H1 (cell line): ENCODE measurements at regions not wholly inside any gene's neighbourhood (a gene's known extent, or its start where the extent isn't known, plus 50 kb on each side); places are given as distances from the start of the nearest gene placed in this dataset.

Source experiments
- CTCF ChIA-PET: fragments of 300-600 bp; sonication (Branson Sonifier 250); formaldehyde crosslinking; loops from one replicate; lab custom pipeline; 2021; ENCODE audit not compliant: partially characterized antibody; lab: Charles Lee
- POLR2A ChIA-PET: fragments of 300-600 bp; sonication (Branson Sonifier 250); formaldehyde crosslinking; loops from one replicate; lab custom pipeline; 2021; ENCODE audit warnings: inconsistent platforms; ENCODE audit not compliant: partially characterized antibody; lab: Charles Lee
- DNase-seq, 2 experiments: peaks; one replicate each; pipeline versions ENCODE4 v3.0.0 to v3.0.0-alpha.2; 2010 to 2022; ENCODE audit warnings: low spot score in 2 of 2, low read depth in 1 of 2, mixed read lengths in 1 of 2
- FAIRE-seq: peaks from 2 replicates; lab custom pipeline; 2011; peaks lifted over from hg19 to GRCh38; lab: Jason Lieb, UNC
- H2AFZ ChIP-seq: 2 replicates; pipeline ENCODE4 v1.8.1; 2012; ENCODE audit warnings: low read length, inconsistent platforms
- H2AK5ac ChIP-seq: 2 replicates; pipeline ENCODE4 v1.6.1; 2013; ENCODE audit warnings: low read depth, low read length
- H2BK120ac ChIP-seq: replicated peaks from 2 replicates; pipeline ENCODE3; 2013; ENCODE audit warnings: low read depth, low read length, inconsistent platforms
- H2BK12ac ChIP-seq: 2 replicates; pipeline ENCODE4 v1.6.1; 2013; ENCODE audit warnings: low read depth, low read length
- H2BK15ac ChIP-seq: 2 replicates; pipeline ENCODE4 v1.6.1; 2013; ENCODE audit warnings: low read length
- H2BK20ac ChIP-seq: 2 replicates; pipeline ENCODE4 v1.6.1; 2013; ENCODE audit warnings: low read length
- H2BK5ac ChIP-seq: 2 replicates; pipeline ENCODE4 v1.6.1; 2013; ENCODE audit warnings: low read depth, low read length
- H3K14ac ChIP-seq: 2 replicates; pipeline ENCODE4 v1.6.1; 2013; ENCODE audit warnings: inconsistent platforms; ENCODE audit not compliant: insufficient read length
- H3K18ac ChIP-seq: 2 replicates; pipeline ENCODE4 v1.6.1; 2013; ENCODE audit warnings: low read length; ENCODE audit errors: extremely low read depth
- H3K23ac ChIP-seq: 2 replicates; pipeline ENCODE4 v1.6.1; 2013; ENCODE audit warnings: inconsistent platforms; ENCODE audit not compliant: insufficient read length
- H3K23me2 ChIP-seq: 2 replicates; pipeline ENCODE4 v1.6.1; 2013; ENCODE audit warnings: low read depth, low read length
- H3K27ac ChIP-seq: 2 replicates; pipeline ENCODE4 v1.6.1; 2011; ENCODE audit warnings: low read depth, low read length, inconsistent platforms
- H3K27me3 ChIP-seq, 4 experiments: replicated peaks in 1 of 4; 1 replicate in 1 of 4; 2 replicates in 3 of 4; pipeline versions ENCODE4 v1.6.1 to v1.8.1; 2011 to 2013; ENCODE audit warnings: low read length in 3 of 4, mild to moderate bottlenecking in 3 of 4, inconsistent platforms in 2 of 4, mixed read lengths in 2 of 4, moderate library complexity in 1 of 4; ENCODE audit not compliant: control insufficient read depth in 3 of 4, insufficient read depth in 3 of 4; ENCODE audit errors: extremely low read depth in 1 of 4
- H3K36me3 ChIP-seq, 4 experiments: 2 replicates each; pipeline versions ENCODE4 v1.6.1 to v1.8.1; 2011 to 2013; ENCODE audit warnings: mild to moderate bottlenecking in 4 of 4, low read length in 3 of 4, moderate library complexity in 2 of 4, control low read depth in 1 of 4, inconsistent platforms in 1 of 4; ENCODE audit not compliant: insufficient read depth in 4 of 4, control insufficient read depth in 2 of 4
- H3K4ac ChIP-seq: replicated peaks from 2 replicates; pipeline ENCODE3; 2013; ENCODE audit warnings: low read length, low read depth, mixed read lengths, inconsistent platforms; ENCODE audit not compliant: insufficient read length
- H3K4me1 ChIP-seq, 4 experiments: replicated peaks in 1 of 4; 1 replicate in 1 of 4; 2 replicates in 3 of 4; pipeline versions ENCODE4 v1.6.1 to v1.8.1; 2011 to 2013; ENCODE audit warnings: low read length in 3 of 4, inconsistent platforms in 2 of 4, mixed read lengths in 1 of 4; ENCODE audit not compliant: insufficient read depth in 4 of 4, control insufficient read depth in 3 of 4
- H3K4me2 ChIP-seq, 2 experiments: 2 replicates each; pipeline versions ENCODE4 v1.6.1 to v1.8.1; 2011 to 2013; ENCODE audit warnings: low read depth in 2 of 2, low read length in 2 of 2, control low read depth in 1 of 2, inconsistent platforms in 1 of 2, mild to moderate bottlenecking in 1 of 2; ENCODE audit not compliant: insufficient read depth in 1 of 2
- H3K4me3 ChIP-seq, 4 experiments: fragments of 200-600, 300-600 bp in 1 of 4; sonication (generic), shearing (Covaris generic), sonication (Bioruptor Twin) in 1 of 4; 2 replicates each; pipeline versions ENCODE4 v1.5.1 to v1.8.1; 2011 to 2016; ENCODE audit warnings: low read length in 4 of 4, low read depth in 3 of 4, control low read depth in 2 of 4, inconsistent platforms in 2 of 4, mild to moderate bottlenecking in 2 of 4, mixed read lengths in 1 of 4, moderate library complexity in 1 of 4; ENCODE audit not compliant: insufficient read depth in 2 of 4; ENCODE audit errors: extremely low read depth in 1 of 4
- H3K56ac ChIP-seq: replicated peaks from 2 replicates; pipeline ENCODE3; 2013; ENCODE audit warnings: low read depth, mild to moderate bottlenecking, mixed read lengths, low read length, inconsistent platforms; ENCODE audit not compliant: insufficient read length
- H3K79me1 ChIP-seq: 2 replicates; pipeline ENCODE4 v1.6.1; 2013; ENCODE audit warnings: low read depth, low read length, control low read depth
- H3K79me2 ChIP-seq, 2 experiments: 2 replicates each; pipeline versions ENCODE4 v1.6.1 to v1.8.1; 2012 to 2013; ENCODE audit warnings: low read length in 2 of 2, mild to moderate bottlenecking in 2 of 2, inconsistent platforms in 1 of 2; ENCODE audit not compliant: insufficient read depth in 2 of 2, control insufficient read depth in 1 of 2
- H3K9ac ChIP-seq, 4 experiments: replicated peaks in 1 of 4; 1 replicate in 1 of 4; 2 replicates in 3 of 4; pipeline versions ENCODE4 v1.6.1 to v1.8.1; 2011 to 2013; ENCODE audit warnings: low read depth in 3 of 4, low read length in 3 of 4, control low read depth in 2 of 4, mild to moderate bottlenecking in 2 of 4, moderate library complexity in 2 of 4, inconsistent platforms in 1 of 4; ENCODE audit errors: extremely low read depth in 1 of 4
- H3K9me3 ChIP-seq, 2 experiments: 2 replicates each; pipeline versions ENCODE4 v1.6.1 to v1.8.1; 2012 to 2013; ENCODE audit warnings: mild to moderate bottlenecking in 2 of 2, moderate library complexity in 2 of 2, control low read depth in 1 of 2, inconsistent platforms in 1 of 2, low read depth in 1 of 2, low read length in 1 of 2, mixed read lengths in 1 of 2; ENCODE audit not compliant: insufficient read depth in 2 of 2
- H4K20me1 ChIP-seq, 2 experiments: replicated peaks in 1 of 2; 2 replicates each; pipeline versions ENCODE3 to v1.8.1; 2011 to 2013; ENCODE audit warnings: inconsistent platforms in 2 of 2, low read length in 2 of 2, mild to moderate bottlenecking in 1 of 2; ENCODE audit not compliant: insufficient read depth in 2 of 2, control insufficient read depth in 1 of 2
- H4K5ac ChIP-seq: 2 replicates; pipeline ENCODE4 v1.6.1; 2013; ENCODE audit warnings: low read length, low read depth, mixed read lengths, inconsistent platforms; ENCODE audit not compliant: insufficient read length
- H4K8ac ChIP-seq: 2 replicates; pipeline ENCODE4 v1.8.0; 2013; ENCODE audit warnings: mild to moderate bottlenecking, moderate library complexity, low read length, inconsistent platforms; ENCODE audit not compliant: insufficient read depth; ENCODE audit errors: extremely low read depth
- H4K91ac ChIP-seq: replicated peaks from 2 replicates; pipeline ENCODE3; 2013; ENCODE audit warnings: low read length, mixed read lengths, inconsistent platforms; ENCODE audit not compliant: insufficient read length
- CEBPB ChIP-seq: IDR thresholded peaks from 2 replicates; pipeline ENCODE4 v1.6.1; 2012; ENCODE audit warnings: low read depth, low read length
- CREB1 ChIP-seq: IDR thresholded peaks from 2 replicates; pipeline ENCODE4 v1.6.1; 2012; ENCODE audit warnings: inconsistent platforms
- FOSL1 ChIP-seq: IDR thresholded peaks from 2 replicates; pipeline ENCODE4 v1.6.1; 2011; ENCODE audit warnings: mild to moderate bottlenecking, low read depth, low read length, moderate library complexity; ENCODE audit not compliant: insufficient read depth
- GABPA ChIP-seq: IDR thresholded peaks from 2 replicates; pipeline ENCODE4 v1.6.1; 2011; ENCODE audit warnings: mild to moderate bottlenecking, low read length, moderate library complexity, borderline replicate concordance; ENCODE audit not compliant: insufficient read depth
- JUN ChIP-seq: IDR thresholded peaks from 2 replicates; pipeline ENCODE4 v1.6.1; 2011; ENCODE audit warnings: low read depth, mild to moderate bottlenecking, improper control_type of control experiment, low read length
- KDM1A ChIP-seq: fragments of 200-600, 300-600 bp; sonication (generic); IDR thresholded peaks from 2 replicates; pipeline ENCODE4 v1.7.1; 2016; ENCODE audit warnings: mild to moderate bottlenecking, low read length, borderline replicate concordance
- WGBS, 2 experiments: shearing (Covaris generic) in 1 of 2; methylation state at CpG; one replicate each; pipeline versions ENCODE4 v1.1.6 to v1.1.7; 2013 to 2015; ENCODE audit warnings: low lambda C conversion rate in 2 of 2, mixed read lengths in 2 of 2, inconsistent platforms in 1 of 2, low coverage in 1 of 2, missing lambda C conversion rate in 1 of 2; ENCODE audit not compliant: insufficient replicate concordance in 2 of 2, insufficient coverage in 1 of 2, insufficient read length in 1 of 2; ENCODE audit errors: extremely low coverage in 1 of 2, missing lambda C conversion rate in 1 of 2; 5-methylcytosine and 5-hydroxymethylcytosine counted together

GRCh38 chr7:119783799-119784198, 489.2 kb upstream of the KCND2 start:
- Histone ChIP-seq H4K20me1 (no peaks in the 10 kb centered on the region), H2BK120ac (no peak overlapping the region), H3K4ac (no peak overlapping the region), H3K23me2 (no peaks in the 10 kb centered on the region), H3K79me2 (no peaks in the 10 kb centered on the region), H3K36me3 (no peaks in the 10 kb centered on the region), H3K27me3 (no peaks in the 10 kb centered on the region), H3K27ac (no peak overlapping the region), H3K18ac (no peak overlapping the region), H3K14ac (no peak overlapping the region), H2BK15ac (no peak overlapping the region), H3K56ac (no peak overlapping the region), H4K91ac (no peak overlapping the region), H3K9ac (no peak overlapping the region), H3K9me3 (no peaks in the 10 kb centered on the region; a peak in 1 of 4 replicates), H2AFZ (no peak overlapping the region), H2AK5ac (no peak overlapping the region), H3K23ac (no peak overlapping the region), H3K4me1 (no peaks in the 10 kb centered on the region), H3K79me1 (no peaks in the 10 kb centered on the region), H3K4me3 (no peak overlapping the region), H2BK20ac (no peak overlapping the region), H4K5ac (no peak overlapping the region), H2BK5ac (no peak overlapping the region), H3K4me2 (no peak overlapping the region), H2BK12ac (no peak overlapping the region), H4K8ac (no peak overlapping the region)
- DNase-seq (no peak), FAIRE-seq (no peak)
- POLR2A ChIA-PET, result no interaction called here
- CTCF ChIA-PET, result no interaction called here
- 88% methylated on average over 1 of the region's 1 CpG; no CpG with 5 or more reads in 1 of the 2 experiments for WGBS, 2 experiments
- TF ChIP-seq JUN (no peak), CEBPB (no peak), GABPA (no peak), FOSL1 (no peak), KDM1A (no peak), CREB1 (no peak)
